SH-SY5Y (cell line): ENCODE measurements at regions not wholly inside any gene's neighbourhood (a gene's known extent, or its start where the extent isn't known, plus 50 kb on each side); places are given as distances from the start of the nearest gene placed in this dataset.

Source experiments
- GATA2 ChIP-seq: IDR thresholded peaks from 2 replicates; pipeline ENCODE4 v1.6.1; 2011; ENCODE audit warnings: mild to moderate bottlenecking, low read depth, low read length
- GATA3 ChIP-seq: IDR thresholded peaks from 2 replicates; pipeline ENCODE4 v1.6.1; 2011; ENCODE audit warnings: low read depth, mild to moderate bottlenecking, low read length, moderate library complexity

- no peak for TF ChIP-seq GATA3
- no peak for TF ChIP-seq GATA2
These were observed 650.4 kb downstream of the RFPL4B start for GRCh38 chr6:112997421-112998085.

GRCh38 chr6:113004054-113004453 is 656.9 kb downstream of the RFPL4B start:
- TF ChIP-seq GATA3, result no peak

GRCh38 chr6:113004470-113005270 is 657.5 kb downstream of the RFPL4B start:
- no peak for TF ChIP-seq GATA3
- no peak for TF ChIP-seq GATA2

GRCh38 chr6:113006494-113006893 is 659.4 kb downstream of the RFPL4B start:
- TF ChIP-seq GATA3 (no peak), GATA2 (no peak)

- no peak for TF ChIP-seq GATA3
- no peak for TF ChIP-seq GATA2
These were observed 662.6 kb downstream of the RFPL4B start for GRCh38 chr6:113009682-113010081.

- TF ChIP-seq GATA2, result no peak
- no peak for TF ChIP-seq GATA3
These were observed 663.3 kb downstream of the RFPL4B start for GRCh38 chr6:113010196-113010989.

GRCh38 chr6:113011389-113011788 is 664.3 kb downstream of the RFPL4B start:
- no peak for TF ChIP-seq GATA3
- no peak for TF ChIP-seq GATA2

GRCh38 chr6:113011801-113012200 is 664.7 kb downstream of the RFPL4B start:
- TF ChIP-seq GATA2 (no peak), GATA3 (no peak)

- TF ChIP-seq GATA2 (no peak), GATA3 (no peak)
These were observed 668.1 kb downstream of the RFPL4B start for GRCh38 chr6:113015249-113015648.

GRCh38 chr6:113017353-113017752 is 670.2 kb downstream of the RFPL4B start:
- no peak for TF ChIP-seq GATA3
- TF ChIP-seq GATA2, result no peak

- no peak for TF ChIP-seq GATA3
- TF ChIP-seq GATA2, result no peak
These were observed 671.4 kb downstream of the RFPL4B start for GRCh38 chr6:113018351-113019151.

GRCh38 chr6:113019176-113019575 is 672.0 kb downstream of the RFPL4B start:
- TF ChIP-seq GATA3 (no peak), GATA2 (no peak)

GRCh38 chr6:113027780-113028179 is 680.6 kb downstream of the RFPL4B start:
- TF ChIP-seq GATA3 (no peak), GATA2 (no peak)

GRCh38 chr6:113031591-113032238 is 684.6 kb downstream of the RFPL4B start:
- TF ChIP-seq GATA2 (no peak), GATA3 (no peak)
